Left cardiac atrium (tissue), 4 donors: ENCODE measurements at regions not wholly inside any gene's neighbourhood (a gene's known extent, or its start where the extent isn't known, plus 50 kb on each side); places are given as distances from the start of the nearest gene placed in this dataset.
"Not testable (repeated sequence)": the region's sequence is repeated elsewhere in the genome, so short reads cannot be mapped to it uniquely, and the experiment has no call there.

Source experiments
- ATAC-seq, 2 donors: fragments of 200-7000 bp; cut with Tn5 transposase; one replicate each; pipeline ENCODE4 v1.9.1; 2020; ENCODE audit warnings: mild to moderate bottlenecking in 2 of 2, moderate library complexity in 2 of 2
- DNase-seq: peaks from one replicate; pipeline ENCODE4 v3.0.0-alpha.2; 2020
- intact Hi-C, 2 donors: fragments of 100-400 bp; cut with DNase I; formaldehyde crosslinking; loops; one replicate each; pipeline versions ENCODE4 v1.14.1 to v1.15.1; 2022 to 2023
- donor health status: DM: no; HTN: yes; CAD: no.
- donor health status: DM: no; HTN: yes; CAD: no; lungs with severe emphysema.
- donor health status: DM: yes; HTN: yes; CAD: no.
- donor health status: Dilated cardiomyopathy.

- intact Hi-C loops, result no loop called here
Observed at GRCh38 chr14:39626589-39627576, 194.7 kb upstream of the FBXO33 start.

GRCh38 chr14:39621678-39622077 lies 189.4 kb upstream of the FBXO33 start:
- intact Hi-C loops, result no loop called here
- ATAC-seq (no peak), DNase-seq (no peak)

More at GRCh38 chr14:39626589-39627576, 194.7 kb upstream of the FBXO33 start:
- ATAC-seq (no peak), DNase-seq (no peak)

DNA sequence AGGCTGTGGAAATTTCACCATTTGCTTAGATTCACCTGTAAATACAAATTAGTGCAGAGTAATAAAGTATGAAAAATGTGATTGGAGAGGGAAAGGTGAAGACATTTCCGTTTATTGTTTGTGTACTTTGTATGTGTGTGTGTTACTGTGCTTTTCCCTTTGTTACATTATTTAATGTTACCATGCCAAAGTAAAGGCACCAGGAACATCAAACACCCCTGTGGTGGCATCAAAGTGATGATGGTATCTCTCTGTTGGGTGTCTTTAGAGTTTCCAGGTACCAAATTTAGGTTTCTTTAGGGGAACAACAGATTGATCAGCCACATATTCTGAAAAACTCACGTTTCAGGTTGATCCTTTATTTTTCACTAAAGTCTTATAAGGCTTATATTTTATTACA lies 189.0 kb upstream of the FBXO33 start:
- intact Hi-C loops, result no loop called here
- DNase-seq (no peak), ATAC-seq (no peak)

DNA sequence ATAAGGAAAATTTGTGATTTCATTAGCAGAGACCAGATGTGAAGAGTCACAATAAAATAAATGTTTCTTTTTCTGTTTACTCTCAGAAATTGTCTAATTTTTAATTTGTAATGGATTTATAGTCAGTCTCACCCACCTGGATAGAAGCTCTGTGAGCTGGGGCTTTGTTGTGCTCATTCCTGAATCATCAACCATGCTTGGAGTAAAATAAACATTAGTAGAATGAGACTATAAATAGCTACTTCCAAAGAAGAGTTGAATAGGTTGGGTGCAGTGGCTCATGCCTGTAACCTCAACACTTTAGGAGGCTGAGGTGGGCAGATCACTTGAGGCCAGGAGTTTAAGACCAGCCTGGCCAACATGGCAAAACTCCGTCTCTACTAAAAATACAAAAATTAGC lies 185.3 kb upstream of the FBXO33 start:
- DNase-seq (no peak), ATAC-seq (no peak)
- intact Hi-C loops, result no loop called here

DNA sequence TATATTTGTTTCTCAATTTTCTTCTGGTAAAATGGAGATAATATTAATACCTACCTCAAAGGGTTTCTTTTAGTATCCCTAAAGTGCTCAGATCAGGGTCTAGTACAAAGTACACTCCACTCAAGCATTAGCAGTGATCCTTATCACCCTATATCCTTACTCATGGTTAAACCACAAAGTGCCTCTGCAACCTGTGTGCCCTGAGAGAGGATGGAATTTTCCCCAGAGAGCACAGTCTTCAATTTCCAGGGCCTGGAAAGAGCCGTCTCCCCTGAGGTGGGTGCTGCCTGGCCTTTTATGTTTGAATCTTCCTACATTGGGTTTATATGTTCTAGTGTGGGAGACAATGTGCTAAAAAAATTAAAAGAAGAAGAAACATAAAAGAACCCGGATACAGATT lies 183.1 kb upstream of the FBXO33 start:
- DNase-seq (no peak), ATAC-seq (no peak)
- intact Hi-C loops, result no loop called here

GRCh38 chr14:39614297-39614923 lies 182.2 kb upstream of the FBXO33 start:
- DNase-seq (no peak), ATAC-seq (no peak)
- intact Hi-C loops, result no loop called here

- intact Hi-C loops, result no loop called here
- ATAC-seq (no peak), DNase-seq (no peak)
Observed at GRCh38 chr14:39609119-39609518, 176.9 kb upstream of the FBXO33 start.

DNA sequence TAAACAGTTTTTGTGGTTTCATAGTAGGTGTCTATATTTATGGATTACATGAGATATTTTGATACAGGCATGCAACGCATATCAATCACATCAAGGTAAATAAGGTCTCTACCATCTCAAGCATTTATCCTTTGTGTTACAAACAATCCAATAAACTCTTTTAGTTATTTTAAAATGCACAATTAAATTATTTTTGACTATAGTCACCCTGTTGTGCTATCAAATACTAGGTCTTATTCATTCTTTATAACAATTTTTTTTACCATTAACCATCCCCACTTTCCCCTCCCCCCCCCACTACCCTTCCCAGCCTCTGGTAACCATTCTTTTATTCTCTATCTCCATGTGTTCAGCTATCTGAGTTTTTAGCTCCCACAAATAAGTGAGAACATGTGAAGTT lies 175.7 kb upstream of the FBXO33 start:
- intact Hi-C loops, result no loop called here
- ATAC-seq (no peak), DNase-seq (no peak)

GRCh38 chr14:39603942-39604341 lies 171.7 kb upstream of the FBXO33 start:
- DNase-seq (no peak), ATAC-seq (no peak)
- intact Hi-C loops, result no loop called here

DNA sequence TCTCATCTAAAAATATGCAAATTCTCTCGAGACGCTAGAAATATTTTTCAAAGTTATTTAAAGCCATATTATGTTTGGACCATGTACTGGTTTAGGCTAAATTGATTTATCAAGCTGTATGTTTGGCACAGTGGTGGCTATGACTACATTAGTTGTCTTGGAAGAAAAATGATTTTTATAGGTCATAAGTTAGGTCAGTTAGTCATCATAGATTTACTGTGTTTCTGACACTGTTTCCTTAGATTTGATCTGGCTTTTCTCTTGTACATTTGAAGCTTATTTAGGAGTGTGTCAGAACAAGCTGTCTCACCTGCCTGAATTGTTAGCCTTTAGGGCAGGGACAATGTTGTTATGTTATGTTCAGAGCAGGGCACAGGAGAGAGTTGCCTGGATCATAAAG lies 161.1 kb upstream of the FBXO33 start:
- DNase-seq (no peak), ATAC-seq (no peak)
- intact Hi-C loops, result no loop called here

DNA sequence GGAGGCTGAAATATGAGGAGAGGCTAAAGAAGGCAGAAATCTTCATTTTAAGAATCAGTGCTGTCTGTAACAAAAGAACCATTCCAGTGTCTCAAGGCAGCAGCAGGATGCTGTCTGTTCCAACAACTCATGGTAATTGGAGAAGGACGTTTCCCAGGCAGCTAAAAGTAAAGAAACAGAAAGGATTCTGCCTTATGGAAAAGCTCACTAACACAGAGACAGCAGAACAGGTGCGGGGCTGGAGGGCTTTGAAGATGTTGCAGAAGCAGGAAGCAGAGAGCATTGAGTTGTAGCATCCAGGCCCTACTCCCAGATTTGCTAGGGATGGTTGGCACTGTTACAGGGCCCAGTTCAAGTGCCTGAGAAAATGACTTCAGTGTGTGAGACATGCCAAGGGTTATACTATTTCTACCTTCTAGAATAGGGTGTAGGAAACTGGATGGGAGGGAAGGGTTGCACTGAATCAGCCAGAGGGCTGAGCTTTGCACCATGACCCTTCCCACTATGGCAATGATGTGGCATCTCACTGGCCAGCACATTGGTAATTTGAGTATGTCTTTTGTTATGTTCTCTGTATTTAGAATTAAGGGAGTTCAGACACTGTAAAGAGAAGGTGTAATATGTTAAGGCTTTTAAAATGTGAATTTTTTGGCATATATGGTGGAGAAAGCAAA lies 160.0 kb upstream of the FBXO33 start:
- DNase-seq (no peak), ATAC-seq (no peak)
- intact Hi-C loops, result no loop called here

- intact Hi-C loops, DNase-seq, ATAC-seq: not testable (repeated sequence)
Observed at GRCh38 chr14:39589882-39590281, 157.6 kb upstream of the FBXO33 start.

- no peak for ATAC-seq
- intact Hi-C loops, result no loop called here
Observed at GRCh38 chr14:39582028-39582654, 149.9 kb upstream of the FBXO33 start.

GRCh38 chr14:39581474-39581873 lies 149.2 kb upstream of the FBXO33 start:
- ATAC-seq (no peak), DNase-seq (no peak)
- intact Hi-C loops, result no loop called here

More at GRCh38 chr14:39582028-39582654, 149.9 kb upstream of the FBXO33 start:
- no peak for DNase-seq

DNA sequence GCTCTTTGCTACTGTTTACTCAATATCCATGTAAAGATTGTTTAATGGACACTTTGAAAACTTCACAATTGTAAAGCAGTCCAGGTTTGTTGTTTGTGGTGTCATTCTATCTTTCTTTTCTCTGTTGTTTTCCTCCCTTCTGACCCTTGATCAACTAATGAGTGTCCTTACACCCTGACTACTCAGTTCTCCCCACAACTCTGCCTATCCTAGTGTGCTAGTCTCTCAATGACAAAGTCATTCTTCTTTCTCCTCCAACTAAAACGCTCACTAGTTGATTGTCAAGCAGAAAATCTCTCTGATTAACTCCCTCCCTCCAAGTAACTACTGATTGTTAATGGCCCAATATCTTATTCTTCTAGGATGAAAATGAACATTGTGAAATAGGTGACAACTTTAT lies 148.5 kb upstream of the FBXO33 start:
- intact Hi-C loops, result no loop called here
- ATAC-seq (no peak), DNase-seq (no peak)

DNA sequence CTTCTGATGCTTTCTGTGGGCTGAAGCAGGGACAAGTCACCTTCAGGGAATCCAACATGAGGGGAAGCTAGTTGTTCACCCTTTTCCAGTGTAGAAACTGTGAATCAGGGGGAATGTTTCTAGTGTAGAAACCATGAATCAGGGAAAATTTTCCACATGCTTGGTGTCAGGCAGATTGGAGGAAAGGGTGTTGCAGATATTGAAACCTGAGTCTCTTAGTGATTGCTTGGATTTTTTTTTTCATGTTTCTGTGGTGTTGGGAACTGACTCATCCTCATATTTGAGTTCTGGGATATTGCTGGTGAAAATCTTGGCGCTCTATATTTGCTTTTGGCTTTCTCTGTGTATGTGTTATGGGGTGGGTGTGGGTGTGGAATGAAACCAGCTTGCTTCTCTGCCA lies 144.5 kb upstream of the FBXO33 start:
- DNase-seq (no peak), ATAC-seq (no peak)
- intact Hi-C loops, result no loop called here

GRCh38 chr14:39576258-39576657 lies 144.0 kb upstream of the FBXO33 start:
- no peak for DNase-seq
- no peak for ATAC-seq
- intact Hi-C loops, result no loop called here

DNA sequence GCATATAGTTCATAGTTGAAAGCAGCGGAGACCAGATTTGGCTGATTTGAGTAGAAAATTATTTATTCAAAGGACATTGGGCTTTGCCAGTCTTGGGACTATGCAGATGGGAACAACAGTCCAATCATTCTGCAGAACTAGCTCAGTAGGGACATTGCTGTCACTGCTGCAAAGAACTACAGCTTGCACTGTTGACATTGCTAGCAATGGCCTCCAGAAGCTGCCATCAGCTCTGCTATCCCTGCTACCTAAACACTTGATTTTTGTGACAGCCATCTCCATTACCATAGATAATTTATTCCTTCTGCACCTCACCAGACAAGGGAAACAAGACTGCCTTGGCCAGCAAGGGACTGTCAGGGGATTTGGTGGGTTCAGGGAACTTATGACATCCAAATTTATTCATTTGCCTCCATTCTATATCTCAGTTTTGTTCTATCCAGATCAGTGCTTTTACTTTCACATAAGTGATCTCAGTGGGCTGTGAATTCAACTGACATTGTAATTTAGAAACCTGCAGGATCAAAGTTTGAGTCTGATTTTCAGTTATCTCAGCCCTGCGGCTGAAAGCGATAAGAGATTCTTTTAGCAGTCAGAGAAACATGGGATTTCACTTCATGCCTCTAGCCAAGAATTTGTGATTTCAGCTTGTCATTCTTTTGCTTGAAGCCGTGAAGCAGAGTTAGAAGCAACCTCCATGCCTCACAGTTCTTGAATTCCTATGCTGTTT lies 136.7 kb upstream of the FBXO33 start:
- DNase-seq, result no peak
- intact Hi-C loops, result no loop called here
- no peak for ATAC-seq

DNA sequence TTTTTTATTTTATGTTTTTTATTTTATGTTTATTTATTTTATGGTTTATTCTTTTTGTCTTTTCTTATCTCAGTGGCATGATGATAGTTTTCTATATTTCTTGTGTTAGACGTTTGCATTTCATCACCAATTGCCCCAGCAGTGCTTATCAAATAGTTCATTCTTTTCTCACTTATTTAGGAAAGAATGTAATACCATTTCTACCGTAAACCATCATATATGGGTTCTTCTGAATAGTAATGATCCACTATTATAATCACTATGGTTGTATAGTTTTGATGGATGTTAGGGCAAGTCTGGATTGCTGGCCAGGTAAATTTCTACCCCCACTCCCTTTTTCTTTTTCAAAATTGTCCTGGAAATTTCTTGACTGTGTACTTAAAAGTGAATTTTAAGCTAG lies 134.6 kb upstream of the FBXO33 start:
- DNase-seq (no peak), ATAC-seq (no peak)
- intact Hi-C loops, result no loop called here
